HG03469 (cell line): ENCODE measurements at regions not wholly inside any gene's neighbourhood (a gene's known extent, or its start where the extent isn't known, plus 50 kb on each side); places are given as distances from the start of the nearest gene placed in this dataset.
A peak's percentile ranks its signal among the peaks of the same experiment; 100 is the strongest.
"Not testable (repeated sequence)": the region's sequence is repeated elsewhere in the genome, so short reads cannot be mapped to it uniquely, and the experiment has no call there.

ENCODE experiments used
- ATAC-seq: cut with Tn5 transposase; IDR thresholded peaks from one replicate; pipeline ENCODE4 v1.9.1; 2021; ENCODE audit warnings: mild to moderate bottlenecking, moderate library complexity, moderate number of reproducible peaks; ENCODE audit not compliant: unreplicated experiment

GRCh38 chr9:29188771-29189170, 1615.5 kb upstream of the C9orf72 start:
- ATAC-seq: not testable (repeated sequence)

- not testable (repeated sequence) for ATAC-seq
Observed at GRCh38 chr9:29189221-29189620, 1615.9 kb upstream of the C9orf72 start.

GRCh38 chr9:29198861-29199260, 1625.6 kb upstream of the C9orf72 start:
- no peak for ATAC-seq

- ATAC-seq: no peak
Observed at GRCh38 chr9:29199975-29200374, 1626.7 kb upstream of the C9orf72 start.

GRCh38 chr9:29200650-29201049, 1627.4 kb upstream of the C9orf72 start:
- no peak for ATAC-seq

- no peak for ATAC-seq
Observed at GRCh38 chr9:29203244-29203930, 1630.1 kb upstream of the C9orf72 start.

- no peak for ATAC-seq
Observed at GRCh38 chr9:29208670-29209069, 1635.4 kb upstream of the C9orf72 start.

GRCh38 chr9:29209748-29210291, 1636.5 kb upstream of the C9orf72 start:
- ATAC-seq: no peak

- no peak for ATAC-seq
Observed at GRCh38 chr9:29211003-29211579, 1637.8 kb upstream of the C9orf72 start.

- peak; percentile 73 for ATAC-seq
Observed at GRCh38 chr9:29211580-29212396, 1638.5 kb upstream of the C9orf72 start.

- ATAC-seq: no peak
Observed at GRCh38 chr9:29212397-29213387, 1639.4 kb upstream of the C9orf72 start.

- no peak for ATAC-seq
Observed at GRCh38 chr9:29213417-29214153, 1640.3 kb upstream of the C9orf72 start, which contains the start of gene LINGO2. LINGO2 (minus strand) TSS chr9:29213601.

GRCh38 chr9:29214154-29214689, 1640.9 kb upstream of the C9orf72 start:
- no peak for ATAC-seq

- no peak for ATAC-seq
Observed at GRCh38 chr9:29214690-29215253, 1641.5 kb upstream of the C9orf72 start.

- ATAC-seq: no peak
Observed at GRCh38 chr9:29217966-29218365, 1644.7 kb upstream of the C9orf72 start.

GRCh38 chr9:29220596-29221251, 1647.4 kb upstream of the C9orf72 start:
- no peak for ATAC-seq

GRCh38 chr9:29228558-29228957, 1655.3 kb upstream of the C9orf72 start:
- no peak for ATAC-seq

GRCh38 chr9:29230931-29231330, 1657.7 kb upstream of the C9orf72 start:
- no peak for ATAC-seq
